ENCODE measurements at regions not wholly inside any gene's neighbourhood (a gene's known extent, or its start where the extent isn't known, plus 50 kb on each side); places are given as distances from the start of the nearest gene placed in this dataset.
"Not testable (repeated sequence)": the region's sequence is repeated elsewhere in the genome, so short reads cannot be mapped to it uniquely, and the experiment has no call there.

- Histone ChIP-seq H3K27ac (no peak overlapping the region), H3K9me3 (peaks cover 0 to 9% (median 0%) of the 10 kb centered on the region in 12 donors), H3K36me3 (no peaks in the 10 kb centered on the region), H3K27me3 (no peaks in the 10 kb centered on the region), H3K4me1 (peaks cover 0 to 4% (median 0%) of the 10 kb centered on the region in 12 donors), H3K4me3 (no peak overlapping the region)
- ATAC-seq (peak in 3 of 4 donors; percentile 36 to 46 (median 45)), DNase-seq (no peak)
- WGBS, 4 donors: 53 to 60% (median 57%) methylated on average over 1 of the region's 1 CpG
- intact Hi-C loops (cut with DNase I): no loop called here
- TF ChIP-seq CTCF (IDR thresholded peaks at IDR 0.05) (no peak), POLR2A (IDR thresholded peaks at IDR 0.05) (no peak)
Observed at GRCh38 chr13:56459286-56459685, 681.4 kb upstream of the PRR20A start.

GRCh38 chr13:56501750-56502149 lies 639.0 kb upstream of the PRR20A start:
- Histone ChIP-seq H3K9me3 (peaks cover 0 to 5% (median 0%) of the 10 kb centered on the region in 12 donors), H3K27ac (no peak overlapping the region), H3K4me3 (no peak overlapping the region), H3K27me3 (no peaks in the 10 kb centered on the region), H3K4me1 (no peaks in the 10 kb centered on the region), H3K36me3 (no peaks in the 10 kb centered on the region)
- ATAC-seq: no peak
- TF ChIP-seq CTCF (IDR thresholded peaks at IDR 0.05): no peak
- DNase-seq: no peak
- 44 to 64% (median 54%) methylated on average over 3 of the region's 3 CpGs for WGBS, 4 donors
- intact Hi-C loops (cut with DNase I): no loop called here

GRCh38 chr13:56510836-56511235 lies 629.9 kb upstream of the PRR20A start:
- no peak for TF ChIP-seq CTCF (IDR thresholded peaks at IDR 0.05)
- no peak for TF ChIP-seq POLR2A (IDR thresholded peaks at IDR 0.05)
- H3K27me3 ChIP-seq: no peaks in the 10 kb centered on the region
- ATAC-seq: no peak
- H3K9me3 ChIP-seq: peaks cover 0 to 3% (median 0%) of the 10 kb centered on the region in 12 donors
- no peak overlapping the region for H3K4me3 ChIP-seq
- no peak overlapping the region for H3K27ac ChIP-seq
- H3K4me1 ChIP-seq: no peaks in the 10 kb centered on the region
- DNase-seq: no peak
- H3K36me3 ChIP-seq: no peaks in the 10 kb centered on the region
- 72 to 83% (median 76%) methylated on average over 2 of the region's 2 CpGs for WGBS, 4 donors
- intact Hi-C loops (cut with DNase I): no loop called here

GRCh38 chr13:56512336-56512735 lies 628.4 kb upstream of the PRR20A start:
- DNase-seq; H3K9me3 ChIP-seq; H3K27me3 ChIP-seq; intact Hi-C loops (cut with DNase I); H3K4me1 ChIP-seq; ATAC-seq; H3K27ac ChIP-seq; H3K4me3 ChIP-seq; H3K36me3 ChIP-seq: not testable (repeated sequence)
- WGBS, 4 donors: 73 to 93% (median 87%) methylated on average over 2 of the region's 2 CpGs

- Histone ChIP-seq H3K9me3 (peaks cover 0 to 2% (median 0%) of the 10 kb centered on the region in 12 donors), H3K4me1 (no peaks in the 10 kb centered on the region), H3K27ac (no peak overlapping the region), H3K27me3 (no peaks in the 10 kb centered on the region), H3K36me3 (no peaks in the 10 kb centered on the region), H3K4me3 (no peak overlapping the region)
- TF ChIP-seq POLR2A (IDR thresholded peaks at IDR 0.05): no peak
- no peak for TF ChIP-seq CTCF (IDR thresholded peaks at IDR 0.05)
- ATAC-seq: no peak
- intact Hi-C loops (cut with DNase I): no loop called here
- no peak for DNase-seq
- WGBS, 4 donors: 51 to 62% (median 58%) methylated on average over 1 of the region's 1 CpG
Observed at GRCh38 chr13:56515441-56515840, 625.3 kb upstream of the PRR20A start.

Measured in heart left ventricle (tissue), 16 donors.